HepG2 (cell line): ENCODE measurements at regions not wholly inside any gene's neighbourhood (a gene's known extent, or its start where the extent isn't known, plus 50 kb on each side); places are given as distances from the start of the nearest gene placed in this dataset.

Source experiments
- ASH2L ChIP-seq: fragments of 300-600, 200-600 bp; sonication (generic); IDR thresholded peaks from 2 replicates; pipeline ENCODE4 v1.7.0; 2017; ENCODE audit warnings: low read depth, mild to moderate bottlenecking, moderate library complexity, mixed read lengths, low read length; ENCODE audit not compliant: insufficient read length
- HNF1A ChIP-seq, 2 experiments: sonication (generic) in 1 of 2; formaldehyde crosslinking in 1 of 2; IDR thresholded peaks; 2 replicates each; pipeline versions ENCODE4 v1.4.0 to v1.6.1; 2016 to 2020; ENCODE audit warnings: borderline replicate concordance in 1 of 2, low read depth in 1 of 2, mild to moderate bottlenecking in 1 of 2, missing genetic modification reagents in 1 of 2
- ZBTB26 ChIP-seq: IDR thresholded peaks from 2 replicates; pipeline ENCODE4 v1.6.1; 2016; ENCODE audit warnings: missing compliant biosample characterization, missing genetic modification reagents, borderline replicate concordance
- ZNF138 ChIP-seq: sonication (generic); formaldehyde crosslinking; IDR thresholded peaks from 2 replicates; pipeline ENCODE4 v1.5.0; 2020; ENCODE audit warnings: mild to moderate bottlenecking, low read depth, missing genetic modification reagents
- ZNF180 ChIP-seq: sonication (generic); formaldehyde crosslinking; IDR thresholded peaks from 2 replicates; pipeline ENCODE4 v1.4.0; 2020; ENCODE audit warnings: low read depth, missing genetic modification reagents, borderline replicate concordance
- TF ChIP-seq, protein P1 (sequence below): sonication (generic); formaldehyde crosslinking; IDR thresholded peaks from 2 replicates; pipeline ENCODE4 v1.8.1; 2023; ENCODE audit warnings: mild to moderate bottlenecking, moderate library complexity, missing genetic modification reagents

- TF ChIP-seq, protein P1, sequence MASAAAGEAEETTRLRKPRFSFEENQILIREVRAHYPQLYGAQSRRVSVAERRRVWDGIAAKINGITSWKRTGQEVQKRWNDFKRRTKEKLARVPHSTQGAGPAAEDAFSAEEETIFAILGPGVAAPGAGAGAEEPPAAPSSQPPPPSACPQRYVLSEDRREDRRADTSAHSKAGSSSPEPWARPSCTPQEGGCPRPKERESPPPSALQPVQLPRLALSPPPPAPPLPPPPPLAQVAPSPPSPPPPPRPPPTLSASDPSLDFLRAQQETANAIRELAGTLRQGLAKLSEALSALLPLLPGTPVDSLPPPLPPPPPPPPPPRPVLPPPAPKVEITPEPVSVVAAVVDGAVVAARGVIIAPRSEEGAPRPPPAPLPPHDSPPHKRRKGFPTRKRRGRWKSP (CRISPR knock-in tag): no peak
- TF ChIP-seq ZBTB26 (CRISPR knock-in tag) (no peak), ASH2L (no peak), HNF1A (IDR thresholded peaks at IDR 0.05; ENCODE audit: low read depth) (no peak), HNF1A (CRISPR knock-in tag; IDR thresholded peaks at IDR 0.05; ENCODE audit: borderline replicate concordance) (no peak), ZNF180 (CRISPR knock-in tag) (no peak), ZNF138 (no peak)
Observed at GRCh38 chr12:98387444-98387843, 127.9 kb upstream of the TMPO start.
